Memory B cell (primary cell): ENCODE measurements at regions not wholly inside any gene's neighbourhood (a gene's known extent, or its start where the extent isn't known, plus 50 kb on each side); places are given as distances from the start of the nearest gene placed in this dataset.

Experiments used
- ATAC-seq: fragments of 150-1000 bp; cut with Tn5 transposase; 2 replicates; pipeline ENCODE4 v1.10.0; 2021; ENCODE audit warnings: low read depth, mild to moderate bottlenecking, moderate library complexity
- DNase-seq, 2 donors: peaks; one replicate each; pipeline ENCODE4 v3.0.0; 2022; ENCODE audit warnings: low spot score in 2 of 2
- H3K27ac Mint-ChIP-seq: one replicate; pipeline ENCODE4 v1.8.0; 2022; ENCODE audit warnings: mild to moderate bottlenecking, moderate library complexity, mixed read lengths
- H3K27me3 Mint-ChIP-seq: one replicate; pipeline ENCODE4 v1.8.0; 2022; ENCODE audit warnings: mixed read lengths
- H3K36me3 Mint-ChIP-seq: one replicate; pipeline ENCODE4 v1.8.0; 2022; ENCODE audit warnings: mild to moderate bottlenecking, mixed read lengths
- H3K4me1 Mint-ChIP-seq: one replicate; pipeline ENCODE4 v1.8.0; 2022; ENCODE audit warnings: mixed read lengths
- H3K4me3 Mint-ChIP-seq: one replicate; pipeline ENCODE4 v1.8.0; 2022; ENCODE audit warnings: mild to moderate bottlenecking, moderate library complexity, mixed read lengths
- H3K9me3 Mint-ChIP-seq: one replicate; pipeline ENCODE4 v1.8.0; 2022; ENCODE audit warnings: mixed read lengths

GRCh38 chr1:55423376-55423775, 208.2 kb upstream of the USP24 start:
- Mint-ChIP-seq H3K4me1 (peaks cover 2% of the 10 kb centered on the region), H3K36me3 (no peaks in the 10 kb centered on the region), H3K27ac (no peak overlapping the region), H3K9me3 (no peaks in the 10 kb centered on the region), H3K4me3 (no peak overlapping the region), H3K27me3 (peaks cover 12% of the 10 kb centered on the region)
- no peak for DNase-seq
- no peak for ATAC-seq

DNA sequence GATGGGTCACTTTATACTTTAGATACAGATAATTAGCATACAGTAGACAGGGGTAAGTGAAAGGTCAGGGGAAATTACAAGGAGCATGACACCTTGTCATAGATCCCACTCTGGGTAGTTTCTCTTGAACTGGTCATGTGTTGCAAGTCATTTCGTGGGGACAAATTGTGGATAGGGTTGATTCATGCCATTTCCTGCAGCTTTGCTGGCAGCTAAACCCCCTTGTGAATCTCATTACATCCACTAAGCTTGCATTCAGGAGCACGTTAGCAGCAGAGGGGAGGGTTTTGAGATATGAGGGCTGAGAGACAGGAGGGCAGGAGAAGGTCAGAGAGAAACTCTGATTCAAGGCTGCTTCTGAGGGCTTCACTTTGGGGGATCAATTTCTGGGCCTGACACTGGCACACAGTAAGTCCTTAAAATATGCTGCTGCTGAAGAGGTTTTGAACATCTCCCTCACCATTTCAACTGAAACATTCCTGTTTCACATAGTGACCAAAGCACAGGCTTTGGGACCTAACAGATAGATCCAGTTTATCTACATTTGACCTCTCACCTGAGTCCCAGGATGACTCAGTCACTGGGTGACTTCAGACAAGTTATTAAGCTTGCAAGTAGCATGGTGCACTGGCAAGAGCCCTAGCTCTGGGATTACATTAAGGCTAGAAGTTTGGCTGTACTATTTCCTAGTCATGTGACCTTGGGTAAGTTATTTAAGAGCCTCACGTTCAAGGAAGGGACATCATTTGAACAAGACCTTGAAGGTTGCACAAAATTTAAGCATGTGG, 206.0 kb upstream of the USP24 start:
- no peak overlapping the region for H3K27ac Mint-ChIP-seq
- H3K27me3 Mint-ChIP-seq, result peaks cover 16% of the 10 kb centered on the region
- DNase-seq (no peak), ATAC-seq (no peak)
- H3K9me3 Mint-ChIP-seq, result no peaks in the 10 kb centered on the region
- no peak overlapping the region for H3K4me3 Mint-ChIP-seq
- no peaks in the 10 kb centered on the region for H3K36me3 Mint-ChIP-seq
- peaks cover under 1% of the 10 kb centered on the region for H3K4me1 Mint-ChIP-seq

DNA sequence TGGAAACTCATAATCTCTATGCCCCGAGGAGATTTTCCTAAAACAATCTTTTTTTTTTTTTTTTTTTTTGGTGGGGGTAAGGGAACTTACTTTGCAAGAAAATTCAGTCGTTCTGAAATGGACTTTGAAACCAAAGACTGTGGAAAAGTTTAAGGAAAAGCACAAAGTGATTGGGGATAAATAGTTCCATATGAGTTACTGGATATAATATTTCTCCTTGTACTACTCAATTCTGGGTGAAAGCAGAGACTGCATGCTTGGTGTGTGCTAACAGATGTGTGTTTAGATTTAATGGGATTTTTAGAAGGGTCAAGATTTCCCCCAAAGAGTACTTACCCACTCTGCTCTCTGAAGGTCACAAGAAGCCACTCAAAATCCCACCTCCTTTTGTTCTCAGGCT, 204.9 kb upstream of the USP24 start:
- Mint-ChIP-seq H3K4me1 (no peaks in the 10 kb centered on the region), H3K27ac (no peak overlapping the region), H3K27me3 (peaks cover 14% of the 10 kb centered on the region), H3K36me3 (no peaks in the 10 kb centered on the region), H3K9me3 (no peaks in the 10 kb centered on the region), H3K4me3 (no peak overlapping the region)
- ATAC-seq (no peak), DNase-seq (no peak)

- Mint-ChIP-seq H3K36me3 (no peaks in the 10 kb centered on the region), H3K4me1 (no peaks in the 10 kb centered on the region), H3K27ac (no peak overlapping the region), H3K9me3 (no peaks in the 10 kb centered on the region), H3K27me3 (peaks cover 12% of the 10 kb centered on the region), H3K4me3 (no peak overlapping the region)
- DNase-seq (no peak), ATAC-seq (no peak)
Measured at GRCh38 chr1:55418208-55419000, 203.2 kb upstream of the USP24 start.

GRCh38 chr1:55416164-55416842, 201.1 kb upstream of the USP24 start:
- H3K27ac Mint-ChIP-seq, result no peak overlapping the region
- peaks cover 2% of the 10 kb centered on the region for H3K9me3 Mint-ChIP-seq
- no peaks in the 10 kb centered on the region for H3K36me3 Mint-ChIP-seq
- H3K4me1 Mint-ChIP-seq, result no peaks in the 10 kb centered on the region
- DNase-seq (no peak), ATAC-seq (no peak)
- H3K4me3 Mint-ChIP-seq, result no peak overlapping the region
- peaks cover 12% of the 10 kb centered on the region for H3K27me3 Mint-ChIP-seq

DNA sequence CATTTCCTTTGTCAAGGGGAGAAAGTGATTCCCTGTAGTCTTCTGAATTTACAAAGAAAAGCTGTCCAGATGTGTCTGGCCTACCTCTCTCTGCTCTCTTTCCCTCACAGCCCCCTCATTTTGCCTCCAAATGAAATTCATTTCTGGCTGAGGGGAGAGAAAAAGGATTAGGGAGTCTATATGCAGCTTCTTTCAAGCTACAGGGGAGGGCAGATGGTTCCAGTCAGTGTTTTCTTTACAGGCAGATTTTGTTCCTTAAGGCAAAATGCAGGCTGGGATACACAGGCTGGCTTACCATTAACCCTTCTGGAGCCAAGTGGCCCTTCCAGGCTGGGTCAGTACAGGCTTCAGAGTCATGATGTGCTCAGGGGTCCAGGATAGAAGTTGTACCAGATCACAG, 198.1 kb upstream of the USP24 start:
- Mint-ChIP-seq H3K27me3 (peaks cover 11% of the 10 kb centered on the region), H3K9me3 (peaks cover 2% of the 10 kb centered on the region), H3K4me1 (no peaks in the 10 kb centered on the region), H3K27ac (no peak overlapping the region), H3K36me3 (no peaks in the 10 kb centered on the region), H3K4me3 (no peak overlapping the region)
- DNase-seq, result no peak
- no peak for ATAC-seq

- no peak for DNase-seq
- Mint-ChIP-seq H3K4me3 (no peak overlapping the region), H3K27ac (no peak overlapping the region), H3K36me3 (no peaks in the 10 kb centered on the region), H3K27me3 (peaks cover 3% of the 10 kb centered on the region), H3K9me3 (peaks cover 2% of the 10 kb centered on the region), H3K4me1 (no peaks in the 10 kb centered on the region)
- no peak for ATAC-seq
Measured at GRCh38 chr1:55412060-55412459, 196.9 kb upstream of the USP24 start.

DNA sequence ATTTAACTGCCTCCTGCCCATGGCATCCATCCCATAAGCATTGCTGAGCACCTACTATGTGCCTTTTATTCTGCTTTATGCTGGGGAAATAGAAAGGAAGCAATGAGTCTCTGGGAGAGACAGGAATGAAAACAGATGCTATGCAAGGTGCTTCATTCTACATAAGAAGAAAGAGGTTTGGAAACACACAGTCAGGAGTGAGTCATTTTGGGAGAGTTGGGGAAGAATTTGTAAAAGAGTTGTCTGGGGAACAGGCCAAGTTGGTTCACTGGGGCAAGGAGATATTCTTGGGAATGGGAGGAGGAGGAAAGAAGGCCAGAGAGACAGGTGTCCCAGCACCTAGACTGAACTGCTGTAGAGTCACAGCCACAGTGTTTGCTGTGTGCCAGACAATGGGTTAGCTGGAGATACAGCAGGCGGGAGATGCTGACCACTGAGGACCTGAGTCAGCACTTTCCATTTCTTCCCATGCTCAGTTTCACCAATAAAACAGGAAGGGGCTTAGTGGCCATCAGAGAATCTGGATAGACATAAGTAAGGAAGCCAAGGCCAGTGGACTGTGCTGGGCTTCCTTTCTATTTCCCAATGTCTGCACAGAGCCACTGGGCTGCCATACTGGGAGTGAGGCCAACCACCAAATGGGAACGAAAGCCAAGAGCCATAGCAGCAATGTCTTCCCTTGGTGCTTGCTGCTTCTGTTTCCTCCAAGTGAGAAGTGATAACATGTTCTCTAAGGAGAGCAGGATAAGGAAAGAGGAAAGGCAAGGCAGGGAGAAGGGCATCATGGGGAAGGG, 187.7 kb upstream of the USP24 start:
- DNase-seq, result no peak
- H3K27me3 Mint-ChIP-seq, result peaks cover 15% of the 10 kb centered on the region
- peaks cover 3% of the 10 kb centered on the region for H3K9me3 Mint-ChIP-seq
- no peak overlapping the region for H3K27ac Mint-ChIP-seq
- no peaks in the 10 kb centered on the region for H3K4me1 Mint-ChIP-seq
- H3K4me3 Mint-ChIP-seq, result no peak overlapping the region
- no peak for ATAC-seq
- H3K36me3 Mint-ChIP-seq, result peaks cover 2% of the 10 kb centered on the region

GRCh38 chr1:55402142-55402541, 187.0 kb upstream of the USP24 start:
- Mint-ChIP-seq H3K27ac (no peak overlapping the region), H3K4me3 (no peak overlapping the region)
- no peak for DNase-seq

DNA sequence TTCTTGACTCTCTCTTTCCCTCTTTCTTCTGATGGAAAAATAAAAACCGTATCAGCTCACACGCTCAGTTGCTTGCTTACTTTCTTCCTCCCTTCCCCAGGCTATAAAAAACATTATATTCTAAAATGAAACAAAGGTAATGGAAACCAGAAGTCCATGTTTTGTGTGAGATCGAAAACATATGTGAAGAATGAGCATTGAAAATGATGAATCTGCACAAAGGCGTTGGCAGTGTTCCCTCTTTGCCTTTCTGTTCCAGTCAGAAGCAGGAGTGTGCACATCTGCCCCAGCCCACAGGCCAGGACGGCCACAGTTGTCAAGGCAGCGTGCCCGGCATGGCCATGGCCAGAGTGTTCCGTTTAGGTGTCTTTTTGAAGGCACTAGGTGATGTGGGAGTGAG, 185.3 kb upstream of the USP24 start:
- Mint-ChIP-seq H3K27me3 (peaks cover 19% of the 10 kb centered on the region), H3K4me1 (no peaks in the 10 kb centered on the region), H3K9me3 (peaks cover 2% of the 10 kb centered on the region), H3K4me3 (no peak overlapping the region), H3K27ac (no peak overlapping the region), H3K36me3 (peaks cover 2% of the 10 kb centered on the region)
- ATAC-seq (no peak), DNase-seq (no peak)

More at GRCh38 chr1:55402142-55402541, 187.0 kb upstream of the USP24 start:
- ATAC-seq, result no peak
- H3K9me3 Mint-ChIP-seq, result peaks cover 3% of the 10 kb centered on the region
- H3K27me3 Mint-ChIP-seq, result peaks cover 19% of the 10 kb centered on the region
- no peaks in the 10 kb centered on the region for H3K4me1 Mint-ChIP-seq
- H3K36me3 Mint-ChIP-seq, result peaks cover 2% of the 10 kb centered on the region

- H3K4me1 Mint-ChIP-seq, result no peaks in the 10 kb centered on the region
- peaks cover 3% of the 10 kb centered on the region for H3K9me3 Mint-ChIP-seq
- peaks cover 19% of the 10 kb centered on the region for H3K27me3 Mint-ChIP-seq
- ATAC-seq, result no peak
- DNase-seq, result no peak
- H3K27ac Mint-ChIP-seq, result no peak overlapping the region
- H3K4me3 Mint-ChIP-seq, result no peak overlapping the region
- H3K36me3 Mint-ChIP-seq, result no peaks in the 10 kb centered on the region
Measured at GRCh38 chr1:55399346-55399745, 184.2 kb upstream of the USP24 start.

GRCh38 chr1:55396381-55396891, 181.3 kb upstream of the USP24 start:
- ATAC-seq (no peak), DNase-seq (no peak)
- H3K27ac Mint-ChIP-seq, result no peak overlapping the region
- peaks cover 3% of the 10 kb centered on the region for H3K9me3 Mint-ChIP-seq
- no peaks in the 10 kb centered on the region for H3K4me1 Mint-ChIP-seq
- H3K4me3 Mint-ChIP-seq, result no peak overlapping the region
- no peaks in the 10 kb centered on the region for H3K36me3 Mint-ChIP-seq
- H3K27me3 Mint-ChIP-seq, result peaks cover 15% of the 10 kb centered on the region

GRCh38 chr1:55388960-55389359, 173.8 kb upstream of the USP24 start:
- peaks cover 2% of the 10 kb centered on the region for H3K27me3 Mint-ChIP-seq
- ATAC-seq, result no peak
- no peaks in the 10 kb centered on the region for H3K4me1 Mint-ChIP-seq
- H3K27ac Mint-ChIP-seq, result no peak overlapping the region
- DNase-seq, result no peak
- H3K9me3 Mint-ChIP-seq, result peaks cover 8% of the 10 kb centered on the region
- H3K36me3 Mint-ChIP-seq, result no peaks in the 10 kb centered on the region
- no peak overlapping the region for H3K4me3 Mint-ChIP-seq
